ENCODE measurements at regions not wholly inside any gene's neighbourhood (a gene's known extent, or its start where the extent isn't known, plus 50 kb on each side); places are given as distances from the start of the nearest gene placed in this dataset.

DNA sequence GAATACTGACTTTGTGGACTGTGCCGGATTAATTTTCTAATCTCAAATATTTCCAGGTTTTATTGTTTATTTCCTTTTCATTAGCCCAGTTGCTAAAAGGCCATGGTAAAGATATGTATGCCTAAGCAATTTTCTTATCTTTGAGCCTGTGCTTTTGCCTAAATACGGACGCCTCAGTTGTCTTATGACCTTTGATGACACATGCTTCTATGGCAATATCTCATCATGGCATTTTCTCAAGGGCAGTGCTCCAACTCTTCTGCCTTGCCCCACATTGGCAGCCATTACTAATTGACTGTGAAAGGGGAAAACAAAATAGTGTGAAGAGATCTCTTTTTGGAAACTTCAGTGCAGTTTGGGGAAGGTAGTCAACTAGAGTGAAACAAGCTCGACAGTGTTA lies 809.6 kb upstream of the NR2F2 start:
- TF ChIP-seq, protein P1, sequence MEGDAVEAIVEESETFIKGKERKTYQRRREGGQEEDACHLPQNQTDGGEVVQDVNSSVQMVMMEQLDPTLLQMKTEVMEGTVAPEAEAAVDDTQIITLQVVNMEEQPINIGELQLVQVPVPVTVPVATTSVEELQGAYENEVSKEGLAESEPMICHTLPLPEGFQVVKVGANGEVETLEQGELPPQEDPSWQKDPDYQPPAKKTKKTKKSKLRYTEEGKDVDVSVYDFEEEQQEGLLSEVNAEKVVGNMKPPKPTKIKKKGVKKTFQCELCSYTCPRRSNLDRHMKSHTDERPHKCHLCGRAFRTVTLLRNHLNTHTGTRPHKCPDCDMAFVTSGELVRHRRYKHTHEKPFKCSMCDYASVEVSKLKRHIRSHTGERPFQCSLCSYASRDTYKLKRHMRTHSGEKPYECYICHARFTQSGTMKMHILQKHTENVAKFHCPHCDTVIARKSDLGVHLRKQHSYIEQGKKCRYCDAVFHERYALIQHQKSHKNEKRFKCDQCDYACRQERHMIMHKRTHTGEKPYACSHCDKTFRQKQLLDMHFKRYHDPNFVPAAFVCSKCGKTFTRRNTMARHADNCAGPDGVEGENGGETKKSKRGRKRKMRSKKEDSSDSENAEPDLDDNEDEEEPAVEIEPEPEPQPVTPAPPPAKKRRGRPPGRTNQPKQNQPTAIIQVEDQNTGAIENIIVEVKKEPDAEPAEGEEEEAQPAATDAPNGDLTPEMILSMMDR (IDR thresholded peaks at IDR 0.05): no peak
- no peak for TF ChIP-seq POLR2A (IDR thresholded peaks at IDR 0.05)
